Endothelial cell of umbilical vein (primary cell): ENCODE measurements at regions not wholly inside any gene's neighbourhood (a gene's known extent, or its start where the extent isn't known, plus 50 kb on each side); places are given as distances from the start of the nearest gene placed in this dataset.

Experiments
- BruUV-seq: library from RNA; stranded (reverse); fragments of 400-500 nt; replicated peaks from 2 replicates; lab custom pipeline; 2021; lab: Mats Ljungman, UMichigan
- CTCF ChIA-PET: fragments of 300-600, 350-600 bp; sonication (Branson Sonifier 250); formaldehyde crosslinking; loops from one replicate; lab custom pipeline; 2021; ENCODE audit warnings: antibody characterized with exemption, inconsistent platforms; lab: Charles Lee
- POLR2A ChIA-PET: fragments of 300-600, 350-600 bp; sonication (Branson Sonifier 250); formaldehyde crosslinking; loops from one replicate; lab custom pipeline; 2021; ENCODE audit warnings: antibody characterized with exemption, inconsistent platforms; lab: Charles Lee
- DNase-seq: peaks from one replicate; pipeline ENCODE4 v3.0.0-alpha.2; 2011; ENCODE audit warnings: low read depth, low spot score
- FAIRE-seq: peaks from 2 replicates; lab custom pipeline; 2011; peaks lifted over from hg19 to GRCh38; lab: Jason Lieb, UNC
- H2AFZ ChIP-seq: 2 replicates; pipeline ENCODE4 v1.6.0; 2012; ENCODE audit warnings: low read depth, low read length, control low read depth, inconsistent platforms
- H3K27ac ChIP-seq: 2 replicates; pipeline ENCODE4 v1.5.1; 2011; ENCODE audit warnings: low read depth, mild to moderate bottlenecking, control low read depth, low read length, moderate library complexity; ENCODE audit not compliant: insufficient read depth
- H3K27me3 ChIP-seq, 2 experiments: 2 replicates each; pipeline versions ENCODE4 v1.6.0 to v1.6.1; 2011; ENCODE audit warnings: low read length in 2 of 2, mixed read lengths in 1 of 2; ENCODE audit not compliant: control insufficient read depth in 2 of 2, insufficient read depth in 2 of 2
- H3K36me3 ChIP-seq, 2 experiments: 2 replicates in 1 of 2; 3 replicates in 1 of 2; pipeline ENCODE4 v1.5.1; 2011; ENCODE audit warnings: low read length in 2 of 2, mild to moderate bottlenecking in 1 of 2, moderate library complexity in 1 of 2; ENCODE audit not compliant: control insufficient read depth in 2 of 2, insufficient read depth in 2 of 2; ENCODE audit errors: extremely low read depth in 1 of 2
- H3K4me1 ChIP-seq: 3 replicates; pipeline ENCODE4 v1.5.1; 2011; ENCODE audit warnings: mild to moderate bottlenecking, low read length; ENCODE audit not compliant: control insufficient read depth, insufficient read depth; ENCODE audit errors: extremely low read depth
- H3K4me2 ChIP-seq: 2 replicates; pipeline ENCODE4 v1.6.1; 2011; ENCODE audit warnings: low read length, control low read depth, mixed read lengths; ENCODE audit not compliant: insufficient read depth
- H3K4me3 ChIP-seq, 3 experiments: fragments of 200-600 bp in 1 of 3; sonication (generic), shearing (Covaris generic) in 1 of 3; replicated peaks in 1 of 3; 2 replicates each; pipeline ENCODE4 v1.5.1; 2011 to 2016; ENCODE audit warnings: control low read depth in 3 of 3, low read length in 3 of 3, mild to moderate bottlenecking in 2 of 3, inconsistent platforms in 1 of 3, low read depth in 1 of 3, moderate library complexity in 1 of 3; ENCODE audit not compliant: insufficient read depth in 1 of 3
- H3K79me2 ChIP-seq: 2 replicates; pipeline ENCODE4 v1.6.0; 2012; ENCODE audit warnings: low read length, inconsistent platforms; ENCODE audit not compliant: control insufficient read depth, insufficient read depth
- H3K9ac ChIP-seq: replicated peaks from 2 replicates; pipeline ENCODE3; 2011; ENCODE audit warnings: low read length, control low read depth; ENCODE audit not compliant: insufficient read depth; ENCODE audit errors: extremely low read depth
- H3K9me1 ChIP-seq: replicated peaks from 3 replicates; pipeline ENCODE4 v1.6.0; 2011; ENCODE audit warnings: mild to moderate bottlenecking, low read length; ENCODE audit not compliant: control insufficient read depth, insufficient read depth; ENCODE audit errors: extremely low read depth
- H3K9me3 ChIP-seq: replicated peaks from 2 replicates; pipeline ENCODE4 v1.5.1; 2012; ENCODE audit warnings: low read length, inconsistent platforms; ENCODE audit not compliant: control insufficient read depth, insufficient read depth
- H4K20me1 ChIP-seq: replicated peaks from 2 replicates; pipeline ENCODE3; 2011; ENCODE audit warnings: mild to moderate bottlenecking, low read length; ENCODE audit not compliant: control insufficient read depth, insufficient read depth; ENCODE audit errors: extremely low read depth
- EZH2 ChIP-seq: IDR thresholded peaks from 2 replicates; pipeline ENCODE4 v1.6.1; 2012; ENCODE audit warnings: borderline replicate concordance, low read depth, mild to moderate bottlenecking, moderate library complexity, low read length, inconsistent platforms; ENCODE audit not compliant: severe bottlenecking
- FOS ChIP-seq: IDR thresholded peaks from 2 replicates; pipeline ENCODE4 v1.6.1; 2011; ENCODE audit warnings: mild to moderate bottlenecking, low read length, moderate library complexity, borderline replicate concordance; ENCODE audit not compliant: insufficient read depth
- GATA2 ChIP-seq: IDR thresholded peaks from 2 replicates; pipeline ENCODE4 v1.7.0; 2011; ENCODE audit warnings: low read depth, mild to moderate bottlenecking, moderate library complexity, mixed read lengths, low read length; ENCODE audit not compliant: insufficient read length, insufficient read depth
- JUN ChIP-seq: IDR thresholded peaks from 2 replicates; pipeline ENCODE4 v1.6.1; 2011; ENCODE audit warnings: borderline replicate concordance, low read depth; ENCODE audit not compliant: insufficient read length, insufficient read depth
- MYC ChIP-seq: IDR thresholded peaks from one replicate; pipeline ENCODE4 v1.6.1; 2011; ENCODE audit warnings: mild to moderate bottlenecking, low read depth, low read length
- POLR2A ChIP-seq: IDR thresholded peaks from 2 replicates; pipeline ENCODE4 v1.6.1; 2012; ENCODE audit warnings: low read depth, mild to moderate bottlenecking, control low read depth, low read length
- POLR2AphosphoS5 ChIP-seq: IDR thresholded peaks from 2 replicates; pipeline ENCODE4 v1.6.1; 2012; ENCODE audit warnings: low read depth, mild to moderate bottlenecking, control low read depth, low read length, moderate library complexity; ENCODE audit not compliant: insufficient read depth
- dilution Hi-C: fragments of 300-500 bp; cut with MboI; formaldehyde crosslinking; loops from one replicate; pipeline ENCODE4 v1.15.0; 2019; ENCODE audit warnings: low sequenced_read_pairs; ENCODE audit not compliant: extremely low pct_ligation_motif_present
- intact Hi-C: fragments of 100-400 bp; cut with micrococcal nuclease; formaldehyde crosslinking; loops from one replicate; pipeline ENCODE4 v1.10.0; 2022
- TF ChIP-seq, protein P1 (sequence below): IDR thresholded peaks from 2 replicates; pipeline ENCODE4 v1.6.1; 2011; ENCODE audit not compliant: insufficient read depth, insufficient read length
- TF ChIP-seq, protein P2 (sequence below), 2 donors: IDR thresholded peaks; 1 replicate in 1 of 2; 2 replicates in 1 of 2; pipeline ENCODE4 v1.5.1; 2011; ENCODE audit warnings: low read length in 2 of 2, mild to moderate bottlenecking in 2 of 2, moderate library complexity in 2 of 2, control low read depth in 1 of 2, inconsistent platforms in 1 of 2, low read depth in 1 of 2; ENCODE audit not compliant: insufficient read depth in 1 of 2; ENCODE audit errors: extremely low read depth in 1 of 2

DNA sequence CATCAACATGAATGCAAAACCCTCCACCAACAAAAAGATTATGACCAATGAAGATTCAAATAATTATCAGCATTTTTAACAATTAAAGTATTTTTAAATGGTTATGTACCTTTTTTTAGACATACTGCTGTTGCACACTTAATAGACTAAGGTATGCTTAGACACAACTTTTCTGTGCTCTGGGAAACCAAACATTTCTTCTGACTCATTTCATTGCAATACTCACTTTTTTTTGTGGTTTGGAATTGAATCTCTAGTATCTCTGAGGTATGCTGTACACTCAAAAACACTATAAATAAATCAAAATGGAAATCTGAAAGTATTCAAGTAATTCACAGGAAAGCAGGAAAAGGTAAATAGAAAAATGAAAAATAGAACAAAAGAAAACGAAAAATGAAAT lies 247.9 kb upstream of the POU3F3 start:
- Histone ChIP-seq H3K9ac (no peak overlapping the region), H3K79me2 (no peaks in the 10 kb centered on the region), H3K9me1 (no peaks in the 10 kb centered on the region), H3K27me3 (no peaks in the 10 kb centered on the region), H3K9me3 (peaks cover 2% of the 10 kb centered on the region), H3K27ac (no peak overlapping the region), H3K4me3 (no peak overlapping the region), H2AFZ (no peak overlapping the region), H3K36me3 (no peaks in the 10 kb centered on the region), H4K20me1 (no peaks in the 10 kb centered on the region), H3K4me1 (no peaks in the 10 kb centered on the region), H3K4me2 (no peak overlapping the region)
- BruUV-seq = no TSS peak
- FAIRE-seq (no peak), DNase-seq (no peak)
- POLR2A ChIA-PET = no interaction called here
- CTCF ChIA-PET = no interaction called here
- TF ChIP-seq JUN (no peak), EZH2 (no peak), POLR2A (no peak), MYC (no peak), GATA2 (no peak), FOS (no peak), POLR2AphosphoS5 (no peak)
- TF ChIP-seq, protein P1, sequence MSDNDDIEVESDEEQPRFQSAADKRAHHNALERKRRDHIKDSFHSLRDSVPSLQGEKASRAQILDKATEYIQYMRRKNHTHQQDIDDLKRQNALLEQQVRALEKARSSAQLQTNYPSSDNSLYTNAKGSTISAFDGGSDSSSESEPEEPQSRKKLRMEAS = no peak
- TF ChIP-seq, protein P2, sequence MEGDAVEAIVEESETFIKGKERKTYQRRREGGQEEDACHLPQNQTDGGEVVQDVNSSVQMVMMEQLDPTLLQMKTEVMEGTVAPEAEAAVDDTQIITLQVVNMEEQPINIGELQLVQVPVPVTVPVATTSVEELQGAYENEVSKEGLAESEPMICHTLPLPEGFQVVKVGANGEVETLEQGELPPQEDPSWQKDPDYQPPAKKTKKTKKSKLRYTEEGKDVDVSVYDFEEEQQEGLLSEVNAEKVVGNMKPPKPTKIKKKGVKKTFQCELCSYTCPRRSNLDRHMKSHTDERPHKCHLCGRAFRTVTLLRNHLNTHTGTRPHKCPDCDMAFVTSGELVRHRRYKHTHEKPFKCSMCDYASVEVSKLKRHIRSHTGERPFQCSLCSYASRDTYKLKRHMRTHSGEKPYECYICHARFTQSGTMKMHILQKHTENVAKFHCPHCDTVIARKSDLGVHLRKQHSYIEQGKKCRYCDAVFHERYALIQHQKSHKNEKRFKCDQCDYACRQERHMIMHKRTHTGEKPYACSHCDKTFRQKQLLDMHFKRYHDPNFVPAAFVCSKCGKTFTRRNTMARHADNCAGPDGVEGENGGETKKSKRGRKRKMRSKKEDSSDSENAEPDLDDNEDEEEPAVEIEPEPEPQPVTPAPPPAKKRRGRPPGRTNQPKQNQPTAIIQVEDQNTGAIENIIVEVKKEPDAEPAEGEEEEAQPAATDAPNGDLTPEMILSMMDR (IDR thresholded peaks at IDR 0.05; ENCODE audit: extremely low read depth in 1 of 2, insufficient read depth in 1 of 2, low read depth in 1 of 2, low read length in 2 of 2) = no peak
- intact Hi-C loops (no loop called here), dilution Hi-C loops (no loop called here)
